HG02885 (cell line): ENCODE measurements at regions not wholly inside any gene's neighbourhood (a gene's known extent, or its start where the extent isn't known, plus 50 kb on each side); places are given as distances from the start of the nearest gene placed in this dataset.
A peak's percentile ranks its signal among the peaks of the same experiment; 100 is the strongest.

Source experiments
- ATAC-seq: cut with Tn5 transposase; IDR thresholded peaks from one replicate; pipeline ENCODE4 v1.9.1; 2021; ENCODE audit warnings: mild to moderate bottlenecking; ENCODE audit not compliant: unreplicated experiment, poor library complexity

DNA sequence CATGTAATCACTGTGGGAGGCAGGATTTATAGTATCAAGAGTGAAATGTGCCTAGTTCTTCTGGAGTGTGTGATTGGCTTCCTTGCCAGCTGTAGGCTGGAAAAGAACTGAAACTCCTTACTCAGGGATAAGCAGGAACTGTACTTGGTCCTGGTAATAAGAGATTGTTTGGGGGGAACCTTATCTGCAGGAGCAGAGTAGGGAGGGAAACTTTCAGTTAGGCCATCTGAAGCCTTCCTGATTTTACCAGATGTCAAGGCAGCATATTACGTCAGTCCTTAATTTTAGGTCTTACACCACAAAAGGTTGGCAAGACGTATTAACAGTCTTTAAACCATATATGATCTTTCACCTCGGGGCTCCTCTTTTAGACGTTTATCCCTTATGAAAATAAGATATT lies 231.5 kb upstream of the FMR1 start:
- ATAC-seq, result no peak

DNA sequence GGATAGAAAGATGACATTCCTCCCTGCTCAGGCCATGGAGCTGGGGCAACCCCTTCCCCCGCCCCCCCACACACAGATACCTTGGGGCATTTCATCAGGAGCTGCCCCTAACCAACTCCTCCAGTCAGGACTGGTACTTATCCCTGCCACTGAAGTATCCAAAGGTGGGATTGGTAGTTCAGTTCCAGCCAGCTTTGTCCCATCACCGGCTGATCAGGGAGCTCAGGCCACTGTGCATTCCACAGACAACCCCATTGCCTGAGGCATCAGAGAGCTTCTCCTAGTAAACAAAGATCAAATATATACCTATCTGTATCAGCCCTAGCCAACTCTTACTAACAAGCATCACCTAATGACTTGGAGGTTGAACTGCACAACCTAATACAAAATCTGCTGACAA lies 218.2 kb upstream of the FMR1 start:
- no peak for ATAC-seq

DNA sequence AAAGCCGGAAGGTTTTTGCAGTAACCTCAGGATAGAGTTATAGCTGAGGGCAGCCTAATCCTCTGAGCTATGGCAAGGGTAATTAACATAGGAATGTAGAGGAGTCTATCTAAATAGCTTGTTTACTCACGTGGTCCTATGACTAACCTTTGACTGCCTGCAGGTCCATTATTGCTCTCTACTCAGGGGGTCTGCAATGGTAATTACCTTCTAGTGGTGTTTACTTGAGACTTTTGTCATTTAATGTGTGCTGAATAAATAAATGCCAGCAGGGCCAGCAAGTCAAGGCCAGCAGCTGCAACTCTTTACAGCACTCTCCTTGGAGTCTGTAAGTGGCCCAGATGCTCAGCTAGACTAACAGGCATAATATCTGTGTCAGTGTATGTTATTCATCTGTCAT lies 212.7 kb upstream of the FMR1 start:
- no peak for ATAC-seq

DNA sequence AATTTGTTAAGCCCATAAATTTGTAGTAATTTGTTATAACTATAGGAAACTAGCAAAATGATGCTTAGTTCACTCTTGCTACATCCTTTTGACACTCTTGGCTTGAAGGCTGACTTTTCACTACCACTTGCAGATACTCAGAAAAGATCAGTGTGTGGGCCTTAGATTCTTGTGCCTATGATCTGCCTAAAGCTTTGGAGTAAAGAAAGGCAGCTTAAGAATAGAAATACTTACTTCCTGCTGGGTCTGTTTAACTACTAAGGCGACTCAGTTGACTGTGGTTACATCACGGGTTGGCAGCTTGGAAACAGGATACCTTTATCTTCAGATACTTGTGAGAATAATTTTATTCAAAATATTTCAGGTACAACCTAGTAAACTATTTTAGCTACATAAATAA lies 201.4 kb upstream of the FMR1 start:
- ATAC-seq, result no peak

DNA sequence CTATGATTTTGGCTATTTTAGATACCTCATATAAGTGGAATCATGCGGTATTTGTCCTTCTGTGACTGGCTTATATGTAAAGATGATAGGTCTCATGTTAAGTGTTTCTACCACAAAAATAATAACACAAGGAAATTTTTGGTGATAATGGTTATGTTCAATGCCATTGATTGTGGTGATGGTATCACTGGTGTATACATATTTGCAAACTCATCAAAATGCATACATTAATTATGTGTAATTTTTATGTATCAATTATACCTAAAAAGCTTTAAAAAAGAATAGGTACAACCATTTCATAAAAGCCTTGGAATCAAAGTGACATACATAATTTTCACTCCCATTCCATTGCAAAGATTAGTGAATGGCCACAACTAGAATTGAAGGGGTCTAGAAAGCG lies 178.3 kb upstream of the FMR1 start:
- ATAC-seq, result no peak

DNA sequence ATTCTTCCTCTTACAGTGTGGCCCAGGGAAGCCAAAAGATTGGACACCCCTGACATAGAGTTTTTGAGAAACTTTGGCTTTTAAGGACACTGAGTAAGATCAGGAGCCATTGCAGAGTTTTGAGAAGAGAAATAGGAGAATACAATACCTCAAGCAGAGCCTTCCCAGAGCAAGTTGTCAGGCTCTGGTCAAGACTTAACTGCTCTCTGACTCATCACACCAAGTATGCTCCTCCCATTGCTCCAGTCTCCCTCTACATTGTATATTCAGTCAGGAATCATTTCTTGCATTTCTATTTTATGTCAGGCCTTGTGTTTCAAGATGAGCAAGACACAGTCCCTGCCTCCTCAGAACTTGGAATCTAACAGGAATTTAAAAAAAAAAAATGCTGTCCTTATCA lies 176.4 kb upstream of the FMR1 start:
- no peak for ATAC-seq

DNA sequence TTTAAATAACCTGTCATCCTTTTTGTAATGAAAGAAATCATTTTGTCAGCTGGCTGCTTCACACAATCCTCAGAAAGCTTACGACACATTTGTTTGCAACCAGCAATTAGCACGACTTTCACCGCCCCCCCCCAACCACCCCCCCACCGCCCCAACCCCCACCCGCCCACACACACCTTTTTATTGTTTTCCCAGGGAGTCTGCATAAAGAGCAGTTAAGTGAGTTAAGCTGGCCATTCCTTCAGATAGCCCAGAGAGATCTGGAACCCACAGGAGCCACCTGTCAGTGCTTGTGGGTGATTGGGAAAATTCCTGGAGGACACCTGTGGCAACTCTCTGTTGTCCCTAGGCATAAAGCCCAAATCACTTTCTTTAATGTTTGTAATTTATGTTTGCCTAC lies 175.7 kb upstream of the FMR1 start:
- ATAC-seq, result no peak

DNA sequence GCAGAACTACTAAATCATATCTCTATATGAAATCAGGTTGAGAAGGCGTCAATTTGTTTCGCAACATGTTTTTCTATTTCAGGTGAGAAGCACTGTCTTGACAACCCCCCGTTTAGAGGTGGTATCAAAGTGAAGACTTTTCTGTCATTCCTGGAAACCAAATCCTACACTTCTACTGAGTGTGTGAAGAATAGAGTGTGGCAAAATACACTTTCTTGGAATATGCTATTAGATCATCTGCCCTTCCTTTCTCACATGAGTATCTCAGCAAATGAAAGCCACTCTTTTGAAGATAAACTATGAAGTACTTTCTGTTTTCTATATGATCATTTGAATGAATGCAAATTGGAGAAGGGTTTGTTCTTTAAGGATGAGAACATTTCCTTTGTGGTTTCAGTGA lies 174.0 kb upstream of the FMR1 start:
- no peak for ATAC-seq

DNA sequence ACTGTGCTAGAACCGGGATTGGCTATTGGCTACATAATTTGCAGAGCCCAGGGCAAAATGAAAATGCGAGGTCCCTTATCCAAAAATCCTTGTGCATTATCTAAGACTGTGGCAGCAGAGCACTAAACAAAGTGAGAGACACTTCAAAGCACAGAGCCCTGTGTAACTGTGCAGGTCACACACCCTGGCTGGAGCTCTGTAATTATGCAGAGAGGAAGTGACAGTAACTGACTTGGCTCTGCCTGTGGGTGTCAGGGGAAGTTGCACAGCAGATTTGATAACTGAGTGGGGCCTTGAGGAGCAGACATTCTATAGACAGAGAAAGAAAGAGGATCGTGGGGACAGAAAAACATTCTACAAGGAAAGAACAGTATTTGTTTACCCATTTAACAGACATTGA lies 173.5 kb upstream of the FMR1 start:
- no peak for ATAC-seq

DNA sequence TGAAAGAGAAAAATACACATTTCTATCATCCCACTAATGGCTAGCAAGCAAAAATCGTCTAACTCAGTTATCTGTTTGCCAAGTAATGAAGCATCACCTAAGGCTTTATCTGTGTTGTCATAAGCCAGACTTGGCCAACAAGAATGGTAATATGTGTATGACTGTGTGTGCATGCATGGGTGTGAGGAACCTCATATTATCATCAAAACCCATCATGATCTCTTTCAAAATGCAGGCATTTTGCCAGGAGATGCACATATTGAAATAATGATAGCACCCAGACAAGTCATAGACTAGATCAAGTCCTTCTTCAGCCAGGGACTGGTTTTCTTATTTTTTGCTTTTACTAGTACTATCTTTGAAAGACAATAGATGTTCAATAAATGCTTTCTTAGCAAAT lies 172.5 kb upstream of the FMR1 start:
- ATAC-seq, result no peak

DNA sequence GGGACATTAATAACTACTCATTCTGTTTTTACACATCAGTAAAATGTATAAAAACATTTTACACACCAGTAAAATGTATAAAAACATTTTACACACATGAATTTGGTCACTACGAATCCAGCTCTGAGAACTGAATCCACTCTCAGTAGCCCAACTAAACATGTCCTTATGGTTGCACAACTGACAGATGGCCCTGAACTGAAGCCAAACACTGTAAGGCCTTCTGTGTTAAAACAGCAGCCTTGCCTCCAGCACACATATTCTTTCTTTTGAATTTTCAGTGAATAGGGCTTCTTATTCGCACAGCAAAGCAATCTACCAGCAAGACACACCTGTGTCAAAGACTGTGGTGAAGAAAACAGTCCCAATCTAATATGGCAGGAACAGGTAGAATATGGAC lies 169.9 kb upstream of the FMR1 start:
- no peak for ATAC-seq

DNA sequence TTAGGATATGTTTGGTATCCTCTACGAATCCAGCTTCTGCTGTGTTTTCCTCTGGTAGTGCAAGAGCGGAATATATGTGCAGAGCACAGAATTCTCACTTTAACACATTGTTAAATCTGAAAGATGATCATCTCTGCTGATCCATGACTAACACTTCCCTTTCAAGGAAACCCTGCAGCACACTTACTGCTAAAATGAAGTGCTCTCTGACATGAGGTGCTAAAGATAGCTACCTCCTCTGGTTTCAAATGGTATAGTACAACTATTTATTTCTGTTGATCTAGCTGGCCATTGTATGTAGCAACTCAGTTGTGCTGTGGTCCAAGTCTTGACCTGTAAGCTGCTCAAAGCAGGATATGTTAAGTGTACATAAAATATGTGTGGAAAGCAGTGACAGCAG lies 162.4 kb upstream of the FMR1 start:
- ATAC-seq, result no peak

DNA sequence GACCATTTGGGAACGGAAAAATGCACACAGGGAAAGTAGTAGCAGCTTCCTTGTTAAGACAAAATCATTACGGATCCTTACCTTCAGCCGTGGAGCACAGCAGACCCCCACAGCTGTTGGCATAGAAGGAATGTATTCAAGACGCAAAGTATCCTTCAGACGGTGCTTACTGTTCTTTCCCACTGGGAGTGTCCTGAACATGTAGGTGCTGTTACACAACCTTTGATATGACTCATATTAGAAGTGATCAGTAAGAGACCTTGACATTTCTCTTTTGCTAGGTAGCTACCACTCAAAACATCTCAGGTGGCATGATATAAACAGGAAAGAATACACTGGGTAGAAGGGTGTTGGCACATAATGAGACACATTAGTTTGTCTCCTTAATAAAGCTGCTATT lies 154.0 kb upstream of the FMR1 start:
- ATAC-seq, result no peak

DNA sequence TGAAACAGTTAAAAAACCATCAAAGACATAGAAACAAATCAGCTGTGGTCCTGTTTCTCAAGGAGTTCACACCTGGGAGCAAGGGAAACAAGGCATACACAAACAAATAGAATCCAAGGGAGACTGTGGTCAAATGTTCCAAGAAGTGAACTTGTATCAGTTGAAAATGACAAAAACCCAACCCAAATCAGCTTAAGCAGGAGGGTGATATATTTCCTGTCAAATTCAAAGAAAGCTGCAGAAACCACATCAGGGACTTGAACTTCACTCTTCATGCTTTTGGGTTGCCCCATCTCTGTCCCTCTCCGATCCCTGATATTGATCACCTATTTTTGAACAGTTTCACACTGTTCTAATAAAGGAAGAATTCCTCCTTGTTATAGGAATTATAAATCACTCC lies 148.6 kb upstream of the FMR1 start:
- no peak for ATAC-seq

DNA sequence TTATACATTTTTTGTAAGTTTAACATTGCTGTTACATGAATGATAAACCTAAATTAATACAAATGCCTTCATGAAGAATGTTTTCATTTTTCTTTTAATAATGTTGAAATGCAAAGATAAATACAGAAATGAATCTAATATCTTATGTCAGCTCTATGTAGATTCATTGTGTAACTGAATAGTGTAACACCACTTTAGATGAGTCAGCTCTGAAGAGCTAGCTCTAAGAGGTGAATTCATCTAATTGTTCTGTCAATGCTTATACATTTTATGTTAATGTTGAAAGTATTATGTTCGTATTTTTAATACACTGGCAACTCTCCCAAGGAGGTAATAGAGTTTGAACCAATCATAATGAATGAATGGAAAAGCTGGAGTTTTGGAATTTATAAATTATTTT lies 146.9 kb upstream of the FMR1 start:
- no peak for ATAC-seq

DNA sequence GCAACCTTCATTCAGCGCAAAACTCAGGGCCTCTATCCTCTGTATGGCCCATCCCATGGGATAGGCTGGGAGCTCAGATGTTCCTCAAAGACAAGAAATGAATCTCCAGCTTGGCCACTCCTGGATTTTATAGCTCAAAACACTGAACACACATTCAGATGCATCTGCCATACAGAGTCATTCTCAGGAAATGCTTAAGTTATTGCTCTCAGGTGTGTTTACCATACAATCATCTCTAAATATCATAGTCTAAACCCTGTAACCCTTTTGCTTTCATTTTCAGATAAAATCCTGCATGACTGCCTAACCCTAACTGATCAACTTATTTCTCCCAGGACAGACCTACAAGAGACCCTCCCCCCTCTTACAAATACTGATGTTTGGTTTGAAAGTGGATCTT lies 140.9 kb upstream of the FMR1 start:
- ATAC-seq, result no peak

DNA sequence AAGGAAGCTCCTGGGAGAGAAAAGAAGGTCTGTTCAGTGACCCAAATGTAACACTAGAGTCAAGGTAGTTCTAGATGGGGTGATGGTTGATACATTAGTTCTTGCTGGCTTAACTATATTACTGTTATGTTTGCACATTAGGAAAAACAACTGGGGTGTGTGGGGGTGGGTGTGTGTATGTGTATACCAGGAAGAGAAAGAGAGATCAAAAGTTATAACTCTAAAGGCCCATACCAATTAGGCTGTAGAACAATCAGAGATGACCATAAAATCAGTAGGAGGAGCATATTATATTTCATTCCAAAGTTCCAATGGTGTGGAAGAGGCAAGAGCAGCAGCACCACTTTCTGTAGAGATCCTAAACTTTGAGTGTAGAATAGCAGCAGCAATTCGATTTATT lies 134.7 kb upstream of the FMR1 start:
- ATAC-seq, result no peak

DNA sequence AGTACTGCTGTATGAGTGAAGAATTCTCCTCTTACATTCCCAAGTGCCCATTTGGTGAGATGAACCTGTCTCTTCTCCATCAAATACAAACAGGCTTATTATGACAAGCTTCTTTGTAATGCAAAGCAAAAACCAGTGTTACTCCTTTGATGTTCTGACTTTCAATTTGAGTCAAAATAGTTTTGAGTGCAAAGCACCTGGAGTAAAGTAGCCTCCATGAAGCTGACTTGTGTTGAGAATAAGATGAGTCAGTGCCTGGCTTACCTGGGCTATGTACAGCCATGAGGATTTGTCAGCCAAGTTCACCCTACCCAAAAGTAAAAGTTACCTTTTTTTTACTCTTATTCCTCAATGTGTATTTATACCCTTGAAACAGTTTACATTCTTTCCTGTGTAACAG lies 132.5 kb upstream of the FMR1 start:
- ATAC-seq, result no peak

DNA sequence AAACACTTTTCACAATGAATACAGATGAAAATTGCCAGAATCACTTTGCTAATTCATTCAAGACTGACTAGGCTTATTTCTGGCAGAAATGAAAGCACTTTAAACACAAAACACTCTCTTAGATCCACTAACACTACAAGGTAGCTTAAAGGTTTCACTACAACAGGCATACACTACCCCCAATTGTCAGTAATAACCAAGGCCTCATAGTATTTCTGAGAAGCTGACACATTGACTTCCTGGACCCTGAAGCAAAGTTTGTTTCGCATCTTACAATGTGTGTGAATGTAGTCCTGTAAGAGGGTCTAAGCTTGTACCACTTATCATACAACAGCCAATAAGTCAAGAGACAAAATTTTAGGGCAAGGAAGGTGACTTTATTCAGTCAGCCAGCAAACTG lies 129.9 kb upstream of the FMR1 start:
- ATAC-seq, result no peak

DNA sequence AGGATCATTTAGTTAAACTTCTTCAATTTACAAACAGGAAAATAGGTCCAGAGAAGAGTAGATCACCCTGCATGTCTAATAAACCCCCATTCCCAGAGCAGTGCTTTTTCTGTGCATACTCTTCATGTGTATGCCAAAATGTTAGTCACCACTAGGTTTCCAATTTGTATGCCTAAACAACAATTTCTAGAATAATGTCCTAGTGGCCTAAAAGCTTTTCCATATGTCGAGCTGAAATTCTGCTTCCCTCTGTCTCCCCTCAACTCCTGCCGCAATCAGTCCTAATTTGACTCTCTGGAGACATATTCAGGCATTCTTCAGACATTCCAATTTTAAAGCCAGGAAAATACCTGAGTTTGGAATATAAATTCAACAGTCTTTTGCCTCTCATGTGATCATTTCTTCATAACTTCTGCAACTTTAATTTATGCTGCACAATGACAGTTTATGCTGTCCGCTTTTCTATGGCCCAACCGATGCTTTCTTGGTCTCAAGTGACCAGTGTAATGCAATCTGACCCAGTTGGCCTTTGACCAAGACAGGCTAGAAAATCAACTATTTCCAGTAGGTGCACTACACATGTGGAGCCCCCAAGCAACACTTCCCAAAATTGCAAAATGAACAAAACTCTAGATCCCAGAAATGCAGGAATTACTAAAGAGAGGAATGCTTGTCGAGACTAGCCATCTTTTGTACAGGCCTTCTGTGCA lies 122.9 kb upstream of the FMR1 start:
- no peak for ATAC-seq

DNA sequence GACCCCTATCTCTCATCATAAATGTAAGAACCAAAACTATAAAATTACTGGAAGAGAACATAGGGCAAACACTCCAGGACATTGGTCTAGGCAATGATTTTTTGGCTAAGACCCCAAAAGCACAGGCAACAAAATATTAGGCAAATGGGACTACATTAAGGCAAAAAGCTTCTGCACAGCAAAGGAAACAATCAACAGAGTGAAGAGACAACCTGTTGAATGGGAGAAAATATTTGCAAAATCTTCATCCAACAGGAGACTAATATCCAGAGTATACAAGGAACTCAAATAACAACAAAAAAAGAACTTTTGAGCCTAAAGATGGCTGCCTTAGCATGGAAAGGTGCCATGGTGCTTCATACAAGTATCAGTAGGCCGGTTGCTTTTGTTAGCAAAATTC lies 111.1 kb upstream of the FMR1 start:
- no peak for ATAC-seq

DNA sequence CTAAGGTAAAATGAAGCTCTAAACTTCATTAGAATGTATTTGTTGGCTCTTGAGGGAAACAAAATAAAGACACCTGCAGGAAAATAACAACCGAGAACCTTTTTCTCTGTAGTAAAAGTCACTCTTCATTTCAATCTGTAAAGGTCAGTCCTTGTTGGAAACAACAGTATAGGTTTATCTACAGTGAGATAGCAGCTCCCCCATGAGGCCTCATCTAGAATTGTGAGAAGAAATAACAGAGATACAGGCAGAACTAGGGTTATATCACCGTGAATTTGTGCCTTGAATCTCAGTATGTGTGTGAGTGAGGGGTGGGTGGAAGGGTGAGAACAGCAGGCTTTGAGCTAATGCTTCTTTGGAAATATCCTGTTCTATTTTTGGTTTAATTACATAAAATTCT lies 107.8 kb upstream of the FMR1 start:
- ATAC-seq, result peak; percentile 81

DNA sequence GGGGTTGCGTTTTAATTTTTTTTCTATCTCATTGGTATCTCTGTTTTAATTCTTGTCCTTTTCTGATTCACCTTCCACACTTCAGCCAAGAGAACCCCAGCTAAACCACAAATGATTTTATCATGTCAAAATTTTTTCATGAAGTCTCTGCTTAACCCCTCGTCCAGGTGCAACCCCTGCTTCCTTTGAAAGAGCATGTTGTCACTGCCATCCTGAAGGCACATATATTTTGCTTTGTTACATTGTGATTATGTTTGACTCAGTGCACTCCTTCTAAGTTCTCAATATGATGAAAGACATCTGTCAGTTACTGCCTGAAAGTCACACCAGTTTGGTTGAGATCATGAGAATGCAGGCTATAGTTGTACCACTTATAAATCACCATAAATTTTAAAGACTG lies 99.9 kb upstream of the FMR1 start:
- ATAC-seq, result no peak
